ENCODE measurements at regions not wholly inside any gene's neighbourhood (a gene's known extent, or its start where the extent isn't known, plus 50 kb on each side); places are given as distances from the start of the nearest gene placed in this dataset.

- no peak for DNase-seq (ENCODE audit: low read depth in 2 of 2)
Observed at GRCh38 chr3:70374179-70374578, 61.7 kb upstream of the MDFIC2 start.

Data from activated CD8-positive, alpha-beta memory T cell treated with anti-CD3 and anti-CD28 coated beads for 4 hours (primary cell).